GM10266 (cell line): ENCODE measurements at regions not wholly inside any gene's neighbourhood (a gene's known extent, or its start where the extent isn't known, plus 50 kb on each side); places are given as distances from the start of the nearest gene placed in this dataset.

Experiments used
- DNase-seq: peaks from one replicate; pipeline ENCODE4 v3.0.0; 2012; ENCODE audit errors: extremely low spot score
- TF ChIP-seq, protein P1 (sequence below): IDR thresholded peaks from 2 replicates; pipeline ENCODE4 v1.5.1; 2012; ENCODE audit warnings: mild to moderate bottlenecking, low read depth; ENCODE audit not compliant: control insufficient read depth, insufficient read depth; ENCODE audit errors: missing control alignments

DNA sequence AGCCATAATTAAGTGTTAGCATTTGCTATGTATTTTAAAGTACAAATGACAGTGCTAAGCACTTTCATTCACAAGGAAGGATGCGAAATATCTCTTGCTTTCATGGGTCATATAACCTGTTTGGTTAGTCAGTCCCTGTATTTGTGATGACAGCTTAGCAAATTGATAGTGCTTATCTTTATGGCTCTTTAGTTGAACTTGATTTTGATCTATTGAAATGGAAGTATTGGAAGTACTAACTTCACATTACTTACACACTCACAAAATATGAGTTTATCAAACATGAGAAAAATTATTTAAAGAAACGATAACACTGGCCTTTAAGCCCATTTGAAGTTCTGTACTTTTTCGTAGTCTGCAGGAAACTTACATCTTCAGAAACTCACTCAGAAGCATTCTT, 97.4 kb upstream of the NEUROD1 start:
- TF ChIP-seq, protein P1, sequence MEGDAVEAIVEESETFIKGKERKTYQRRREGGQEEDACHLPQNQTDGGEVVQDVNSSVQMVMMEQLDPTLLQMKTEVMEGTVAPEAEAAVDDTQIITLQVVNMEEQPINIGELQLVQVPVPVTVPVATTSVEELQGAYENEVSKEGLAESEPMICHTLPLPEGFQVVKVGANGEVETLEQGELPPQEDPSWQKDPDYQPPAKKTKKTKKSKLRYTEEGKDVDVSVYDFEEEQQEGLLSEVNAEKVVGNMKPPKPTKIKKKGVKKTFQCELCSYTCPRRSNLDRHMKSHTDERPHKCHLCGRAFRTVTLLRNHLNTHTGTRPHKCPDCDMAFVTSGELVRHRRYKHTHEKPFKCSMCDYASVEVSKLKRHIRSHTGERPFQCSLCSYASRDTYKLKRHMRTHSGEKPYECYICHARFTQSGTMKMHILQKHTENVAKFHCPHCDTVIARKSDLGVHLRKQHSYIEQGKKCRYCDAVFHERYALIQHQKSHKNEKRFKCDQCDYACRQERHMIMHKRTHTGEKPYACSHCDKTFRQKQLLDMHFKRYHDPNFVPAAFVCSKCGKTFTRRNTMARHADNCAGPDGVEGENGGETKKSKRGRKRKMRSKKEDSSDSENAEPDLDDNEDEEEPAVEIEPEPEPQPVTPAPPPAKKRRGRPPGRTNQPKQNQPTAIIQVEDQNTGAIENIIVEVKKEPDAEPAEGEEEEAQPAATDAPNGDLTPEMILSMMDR, result no peak
- no peak for DNase-seq

DNA sequence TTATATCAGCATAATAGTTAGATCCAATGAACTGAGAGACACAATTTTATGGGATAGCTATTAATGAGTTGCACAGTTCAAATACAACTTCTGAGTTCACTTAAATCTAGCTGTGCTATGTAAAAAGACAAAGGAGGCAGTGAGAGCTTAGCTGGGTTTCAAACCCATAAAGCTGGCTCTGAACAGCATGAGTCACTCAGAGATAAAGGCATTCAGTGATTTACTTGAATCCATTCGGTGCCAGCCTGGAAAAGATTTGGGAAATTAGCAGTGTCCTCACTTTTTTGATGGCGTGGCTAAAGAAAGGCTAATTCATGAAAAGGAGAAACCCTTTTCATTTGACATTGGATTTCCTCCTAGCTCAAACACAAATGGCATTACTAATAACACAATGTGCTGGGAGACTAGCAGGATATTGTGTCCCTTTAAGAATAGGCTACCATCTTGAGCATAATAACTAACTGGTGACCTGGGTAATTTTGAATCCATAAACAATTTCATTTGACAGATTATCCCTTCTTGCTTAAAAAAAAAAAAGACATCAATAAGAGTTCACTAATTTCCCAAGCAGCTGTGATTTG, 98.4 kb upstream of the NEUROD1 start:
- DNase-seq, result no peak
- TF ChIP-seq, protein P1, result no peak

DNA sequence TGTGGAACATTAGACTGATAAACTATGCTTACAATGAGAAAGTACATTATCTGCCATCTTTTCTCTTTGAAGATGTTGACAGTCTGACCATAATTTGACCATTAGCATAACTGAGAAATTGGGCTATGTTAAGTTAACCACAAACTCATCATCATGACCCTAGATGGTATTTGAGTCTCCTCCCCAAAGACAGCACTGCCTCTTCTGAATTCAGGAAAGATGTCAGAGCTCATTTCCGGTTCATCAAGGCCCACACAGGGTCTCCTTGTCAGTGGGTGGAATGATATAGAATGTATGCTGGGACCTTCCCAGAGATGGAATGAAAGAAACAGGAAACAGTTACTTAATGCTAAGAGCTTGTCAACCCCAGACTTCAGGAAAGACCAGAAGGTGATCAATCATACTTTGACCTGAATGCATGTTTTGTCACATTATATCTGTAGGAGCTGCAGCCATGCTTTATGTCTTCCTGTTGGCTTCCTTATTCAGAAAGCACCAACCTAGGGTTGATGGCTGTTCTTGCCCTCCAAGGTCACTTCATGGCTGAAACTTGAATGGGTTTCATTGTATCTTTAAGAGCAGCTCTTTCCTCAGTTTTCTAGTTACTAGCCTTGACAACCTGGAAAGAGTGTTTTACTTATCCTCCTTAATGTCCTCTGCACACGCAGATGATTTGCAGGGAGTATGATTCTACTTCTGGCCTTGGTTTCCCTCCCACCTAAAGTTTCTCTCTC, 99.1 kb upstream of the NEUROD1 start:
- DNase-seq, result no peak
- TF ChIP-seq, protein P1, result no peak

DNA sequence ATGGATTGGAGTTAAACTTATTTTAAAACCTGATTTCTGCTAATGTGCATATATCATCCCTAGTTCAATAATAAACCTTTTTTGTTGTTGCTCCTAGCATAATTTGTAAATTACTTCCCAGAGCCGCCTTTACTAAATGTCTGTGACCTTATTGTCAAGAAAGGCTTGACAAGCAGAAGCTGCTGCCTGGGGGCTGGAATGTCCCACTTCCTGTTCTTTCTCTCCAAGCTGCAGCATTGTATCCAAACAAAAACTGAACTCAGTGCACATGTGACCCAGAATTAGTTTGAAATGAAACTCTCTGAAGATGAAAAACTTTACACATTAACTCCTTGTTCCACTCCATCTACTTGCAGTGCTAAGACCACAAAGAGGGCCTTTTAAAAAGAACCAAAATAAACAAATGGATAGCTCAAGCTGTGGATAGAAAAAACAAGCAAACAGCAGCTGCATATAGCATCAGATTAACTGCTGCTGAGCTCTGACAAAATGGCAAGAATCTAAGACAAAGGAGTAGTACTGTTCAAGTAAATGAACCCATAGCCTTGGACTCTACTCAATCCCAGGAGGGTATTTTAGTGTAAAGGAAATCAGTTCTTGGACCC, 99.8 kb upstream of the NEUROD1 start:
- TF ChIP-seq, protein P1, result no peak
- DNase-seq, result no peak

DNA sequence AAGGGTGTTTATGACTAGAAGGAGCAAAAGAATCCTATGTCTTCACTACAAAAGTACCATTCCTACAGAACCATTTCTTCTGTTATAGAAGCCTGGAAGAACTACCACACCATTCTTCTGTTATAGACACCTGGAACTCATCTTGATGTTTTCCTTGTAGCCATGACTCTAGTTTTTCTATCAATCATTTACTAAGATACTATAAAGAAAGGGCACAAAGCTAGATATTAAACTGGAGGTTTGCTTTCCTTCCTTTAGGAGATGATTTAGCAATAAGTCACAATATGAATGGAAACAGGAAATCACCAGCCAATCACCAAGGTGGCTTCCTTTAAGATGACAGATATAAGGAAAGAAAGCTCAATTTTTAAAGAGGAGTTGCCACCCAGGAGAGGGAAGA, 100.3 kb upstream of the NEUROD1 start:
- TF ChIP-seq, protein P1, result no peak
- DNase-seq, result no peak

DNA sequence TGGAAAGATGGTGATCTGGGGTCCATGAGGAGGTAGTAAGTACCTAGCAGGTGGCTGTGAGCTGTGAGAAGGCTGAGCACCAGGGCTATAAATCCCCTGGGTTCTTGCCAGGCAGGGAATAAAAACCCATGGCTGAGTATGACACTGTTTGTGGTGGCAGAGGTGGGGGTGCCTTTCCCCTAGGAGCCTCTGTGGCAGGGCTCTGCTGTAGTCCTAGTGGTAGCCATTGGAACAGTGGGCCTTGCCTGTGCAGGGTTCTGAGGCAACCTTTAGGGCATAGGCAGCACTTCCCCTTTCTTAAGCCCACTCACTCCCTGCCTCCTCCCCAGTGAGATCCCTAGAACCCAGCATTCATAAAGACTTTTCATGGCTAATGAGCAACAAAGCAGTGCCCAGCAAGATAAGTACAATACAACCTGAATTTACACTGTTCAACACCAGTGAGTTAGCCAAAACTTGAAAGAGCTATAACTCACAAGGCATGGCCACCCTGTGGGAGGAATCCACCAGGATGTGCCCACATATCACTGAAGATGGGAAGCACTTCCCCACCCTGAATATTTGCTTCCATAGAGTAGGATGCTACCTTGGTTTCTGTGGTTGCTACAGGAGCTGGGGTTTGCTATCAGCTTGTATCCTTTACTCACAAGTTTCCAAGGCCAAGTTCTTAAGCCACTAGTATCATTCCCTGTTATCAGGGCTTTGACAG, 100.9 kb upstream of the NEUROD1 start:
- no peak for DNase-seq

More for the DNA sequence above, 100.9 kb upstream of the NEUROD1 start:
- TF ChIP-seq, protein P1, result no peak
